ENCODE measurements at regions not wholly inside any gene's neighbourhood (a gene's known extent, or its start where the extent isn't known, plus 50 kb on each side); places are given as distances from the start of the nearest gene placed in this dataset.

GRCh38 chr14:82060219-82060618 is 526.6 kb upstream of the SEL1L start:
- H3K4me2 ChIP-seq, result no peak overlapping the region
- no peak for FAIRE-seq
- no peak for ATAC-seq
- no peaks in the 10 kb centered on the region for H3K9me3 ChIP-seq
- no peak overlapping the region for H3K27ac ChIP-seq
- no peak overlapping the region for H3K4me3 ChIP-seq
- H3K4me1 ChIP-seq, result no peaks in the 10 kb centered on the region
- DNase-seq (ENCODE audit: low read depth in 1 of 2, low spot score in 1 of 2), result no peak
- 2% methylated on average over 3 of the region's 3 CpGs for WGBS (ENCODE audit: missing lambda C conversion rate)
- CTCF ChIA-PET, result no interaction called here
- no peak for TF ChIP-seq RNF2 (IDR thresholded peaks at IDR 0.05; ENCODE audit: borderline replicate concordance, low read depth)
- TF ChIP-seq CBX8 (IDR thresholded peaks at IDR 0.05), result no peak
- TF ChIP-seq PBX3 (IDR thresholded peaks at IDR 0.05), result no peak
- TF ChIP-seq BHLHE40 (IDR thresholded peaks at IDR 0.05; ENCODE audit: low read depth, low read length), result no peak
- no peak for TF ChIP-seq HDAC2 (IDR thresholded peaks at IDR 0.05)
- no peak for TF ChIP-seq KDM1A (IDR thresholded peaks at IDR 0.05; ENCODE audit: low read depth)
- no peak for TF ChIP-seq TFCP2L1 (CRISPR knock-in tag; IDR thresholded peaks at IDR 0.05)
- TF ChIP-seq POLR2AphosphoS2 (conservative IDR thresholded peaks at IDR 0.05; ENCODE audit: low read length), result no peak
- TF ChIP-seq ESRRA (IDR thresholded peaks at IDR 0.05; ENCODE audit: borderline replicate concordance, low read length), result no peak
- TF ChIP-seq HMGXB4 (CRISPR knock-in tag; IDR thresholded peaks at IDR 0.05; ENCODE audit: borderline replicate concordance), result no peak
- TF ChIP-seq BCL3 (IDR thresholded peaks at IDR 0.05), result no peak
- TF ChIP-seq ZSCAN20 (CRISPR knock-in tag; IDR thresholded peaks at IDR 0.05), result no peak
- TF ChIP-seq HOXB13 (CRISPR knock-in tag; IDR thresholded peaks at IDR 0.05; ENCODE audit: low read depth), result no peak
- TF ChIP-seq CHD2 (IDR thresholded peaks at IDR 0.05; ENCODE audit: low read length, partially characterized antibody), result no peak
- no peak for TF ChIP-seq FOXS1 (CRISPR knock-in tag; IDR thresholded peaks at IDR 0.05)
- TF ChIP-seq E2F6 (IDR thresholded peaks at IDR 0.05; ENCODE audit: borderline replicate concordance, low read depth), result no peak
- no peak for TF ChIP-seq USF2 (IDR thresholded peaks at IDR 0.05)
- TF ChIP-seq EP300 (IDR thresholded peaks at IDR 0.05), result no peak
- TF ChIP-seq REST (IDR thresholded peaks at IDR 0.05), result no peak
- no peak for TF ChIP-seq FOSB (CRISPR knock-in tag; IDR thresholded peaks at IDR 0.05)
- POLR2A ChIA-PET, result no interaction called here
